ENCODE measurements at regions not wholly inside any gene's neighbourhood (a gene's known extent, or its start where the extent isn't known, plus 50 kb on each side); places are given as distances from the start of the nearest gene placed in this dataset.

GRCh38 chr7:11950281-11950680, 118.3 kb upstream of the THSD7A start:
- H3K4me3 ChIP-seq (ENCODE audit: low read length in 2 of 2): no peak overlapping the region
- no peaks in the 10 kb centered on the region for H3K36me3 ChIP-seq (ENCODE audit: control insufficient read depth in 2 of 2, insufficient read depth in 2 of 2, low read length in 2 of 2)
- no peak overlapping the region for H3K9ac ChIP-seq (ENCODE audit: low read length in 2 of 2)
- no peaks in the 10 kb centered on the region for H3K9me3 ChIP-seq (ENCODE audit: control insufficient read depth in 2 of 2, low read length in 2 of 2)
- H3K27ac ChIP-seq (ENCODE audit: low read length): no peak overlapping the region
- no peaks in the 10 kb centered on the region for H3K4me1 ChIP-seq (ENCODE audit: control insufficient read depth, insufficient read depth, low read length)
- H3K27me3 ChIP-seq (ENCODE audit: control insufficient read depth in 1 of 2, insufficient read depth in 2 of 2, low read length in 2 of 2): no peaks in the 10 kb centered on the region

- H3K27me3 ChIP-seq (ENCODE audit: control insufficient read depth in 1 of 2, insufficient read depth in 2 of 2, low read length in 2 of 2): no peaks in the 10 kb centered on the region
- no peaks in the 10 kb centered on the region for H3K4me1 ChIP-seq (ENCODE audit: control insufficient read depth, insufficient read depth, low read length)
- no peak overlapping the region for H3K4me3 ChIP-seq (ENCODE audit: low read length in 2 of 2)
- no peaks in the 10 kb centered on the region for H3K9me3 ChIP-seq (ENCODE audit: control insufficient read depth in 2 of 2, low read length in 2 of 2)
- H3K9ac ChIP-seq (ENCODE audit: low read length in 2 of 2): no peak overlapping the region
- H3K27ac ChIP-seq (ENCODE audit: low read length): no peak overlapping the region
- no peaks in the 10 kb centered on the region for H3K36me3 ChIP-seq (ENCODE audit: control insufficient read depth in 2 of 2, insufficient read depth in 2 of 2, low read length in 2 of 2)
These were observed 118.9 kb upstream of the THSD7A start for GRCh38 chr7:11950942-11951341.

GRCh38 chr7:11951909-11952308, 119.9 kb upstream of the THSD7A start:
- H3K4me1 ChIP-seq (ENCODE audit: control insufficient read depth, insufficient read depth, low read length): no peaks in the 10 kb centered on the region
- H3K27ac ChIP-seq (ENCODE audit: low read length): no peak overlapping the region
- no peak overlapping the region for H3K9ac ChIP-seq (ENCODE audit: low read length in 2 of 2)

GRCh38 chr7:11952972-11953371, 121.0 kb upstream of the THSD7A start:
- Histone ChIP-seq H3K4me3 (ENCODE audit: low read length in 2 of 2) (no peak overlapping the region), H3K27ac (ENCODE audit: low read length) (no peak overlapping the region), H3K4me1 (ENCODE audit: control insufficient read depth, insufficient read depth, low read length) (no peaks in the 10 kb centered on the region), H3K36me3 (ENCODE audit: control insufficient read depth in 2 of 2, insufficient read depth in 2 of 2, low read length in 2 of 2) (no peaks in the 10 kb centered on the region), H3K27me3 (ENCODE audit: control insufficient read depth in 1 of 2, insufficient read depth in 2 of 2, low read length in 2 of 2) (no peaks in the 10 kb centered on the region), H3K9me3 (ENCODE audit: control insufficient read depth in 2 of 2, low read length in 2 of 2) (no peaks in the 10 kb centered on the region), H3K9ac (ENCODE audit: low read length in 2 of 2) (no peak overlapping the region)

More at GRCh38 chr7:11951909-11952308, 119.9 kb upstream of the THSD7A start:
- no peak overlapping the region for H3K4me3 ChIP-seq (ENCODE audit: low read length in 2 of 2)
- H3K27me3 ChIP-seq (ENCODE audit: control insufficient read depth in 1 of 2, insufficient read depth in 2 of 2, low read length in 2 of 2): no peaks in the 10 kb centered on the region
- H3K9me3 ChIP-seq (ENCODE audit: control insufficient read depth in 2 of 2, low read length in 2 of 2): no peaks in the 10 kb centered on the region
- no peaks in the 10 kb centered on the region for H3K36me3 ChIP-seq (ENCODE audit: control insufficient read depth in 2 of 2, insufficient read depth in 2 of 2, low read length in 2 of 2)

- Histone ChIP-seq H3K4me3 (ENCODE audit: low read length in 2 of 2) (no peak overlapping the region), H3K27me3 (ENCODE audit: control insufficient read depth in 1 of 2, insufficient read depth in 2 of 2, low read length in 2 of 2) (no peaks in the 10 kb centered on the region), H3K9me3 (ENCODE audit: control insufficient read depth in 2 of 2, low read length in 2 of 2) (no peaks in the 10 kb centered on the region), H3K9ac (ENCODE audit: low read length in 2 of 2) (no peak overlapping the region), H3K4me1 (ENCODE audit: control insufficient read depth, insufficient read depth, low read length) (no peaks in the 10 kb centered on the region), H3K27ac (ENCODE audit: low read length) (no peak overlapping the region), H3K36me3 (ENCODE audit: control insufficient read depth in 2 of 2, insufficient read depth in 2 of 2, low read length in 2 of 2) (no peaks in the 10 kb centered on the region)
These were observed 125.0 kb upstream of the THSD7A start for GRCh38 chr7:11956991-11957390.

- H3K36me3 ChIP-seq (ENCODE audit: control insufficient read depth in 2 of 2, insufficient read depth in 2 of 2, low read length in 2 of 2): no peaks in the 10 kb centered on the region
- no peak overlapping the region for H3K27ac ChIP-seq (ENCODE audit: low read length)
- no peaks in the 10 kb centered on the region for H3K9me3 ChIP-seq (ENCODE audit: control insufficient read depth in 2 of 2, low read length in 2 of 2)
- H3K9ac ChIP-seq (ENCODE audit: low read length in 2 of 2): no peak overlapping the region
- H3K4me1 ChIP-seq (ENCODE audit: control insufficient read depth, insufficient read depth, low read length): no peaks in the 10 kb centered on the region
- no peaks in the 10 kb centered on the region for H3K27me3 ChIP-seq (ENCODE audit: control insufficient read depth in 1 of 2, insufficient read depth in 2 of 2, low read length in 2 of 2)
- no peak overlapping the region for H3K4me3 ChIP-seq (ENCODE audit: low read length in 2 of 2)
These were observed 126.0 kb upstream of the THSD7A start for GRCh38 chr7:11957956-11958355.

- Histone ChIP-seq H3K9me3 (ENCODE audit: control insufficient read depth in 2 of 2, low read length in 2 of 2) (no peaks in the 10 kb centered on the region), H3K4me1 (ENCODE audit: control insufficient read depth, insufficient read depth, low read length) (no peaks in the 10 kb centered on the region), H3K27ac (ENCODE audit: low read length) (no peak overlapping the region), H3K4me3 (ENCODE audit: low read length in 2 of 2) (no peak overlapping the region), H3K27me3 (ENCODE audit: control insufficient read depth in 1 of 2, insufficient read depth in 2 of 2, low read length in 2 of 2) (no peaks in the 10 kb centered on the region), H3K36me3 (ENCODE audit: control insufficient read depth in 2 of 2, insufficient read depth in 2 of 2, low read length in 2 of 2) (no peaks in the 10 kb centered on the region), H3K9ac (ENCODE audit: low read length in 2 of 2) (no peak overlapping the region)
These were observed 127.1 kb upstream of the THSD7A start for GRCh38 chr7:11959121-11959520.

GRCh38 chr7:11960621-11961020, 128.6 kb upstream of the THSD7A start:
- Histone ChIP-seq H3K27me3 (ENCODE audit: control insufficient read depth in 1 of 2, insufficient read depth in 2 of 2, low read length in 2 of 2) (no peaks in the 10 kb centered on the region), H3K9me3 (ENCODE audit: control insufficient read depth in 2 of 2, low read length in 2 of 2) (no peaks in the 10 kb centered on the region), H3K4me3 (ENCODE audit: low read length in 2 of 2) (no peak overlapping the region), H3K36me3 (ENCODE audit: control insufficient read depth in 2 of 2, insufficient read depth in 2 of 2, low read length in 2 of 2) (no peaks in the 10 kb centered on the region), H3K4me1 (ENCODE audit: control insufficient read depth, insufficient read depth, low read length) (no peaks in the 10 kb centered on the region), H3K27ac (ENCODE audit: low read length) (no peak overlapping the region), H3K9ac (ENCODE audit: low read length in 2 of 2) (no peak overlapping the region)

GRCh38 chr7:11969643-11970042, 137.6 kb upstream of the THSD7A start:
- Histone ChIP-seq H3K27me3 (ENCODE audit: control insufficient read depth in 1 of 2, insufficient read depth in 2 of 2, low read length in 2 of 2) (no peaks in the 10 kb centered on the region), H3K9ac (ENCODE audit: low read length in 2 of 2) (no peak overlapping the region), H3K4me3 (ENCODE audit: low read length in 2 of 2) (no peak overlapping the region), H3K4me1 (ENCODE audit: control insufficient read depth, insufficient read depth, low read length) (no peaks in the 10 kb centered on the region), H3K9me3 (ENCODE audit: control insufficient read depth in 2 of 2, low read length in 2 of 2) (no peaks in the 10 kb centered on the region), H3K36me3 (ENCODE audit: control insufficient read depth in 2 of 2, insufficient read depth in 2 of 2, low read length in 2 of 2) (no peaks in the 10 kb centered on the region), H3K27ac (ENCODE audit: low read length) (no peak overlapping the region)

- Histone ChIP-seq H3K4me3 (ENCODE audit: low read length in 2 of 2) (no peak overlapping the region), H3K4me1 (ENCODE audit: control insufficient read depth, insufficient read depth, low read length) (no peaks in the 10 kb centered on the region), H3K9ac (ENCODE audit: low read length in 2 of 2) (no peak overlapping the region), H3K36me3 (ENCODE audit: control insufficient read depth in 2 of 2, insufficient read depth in 2 of 2, low read length in 2 of 2) (no peaks in the 10 kb centered on the region), H3K27me3 (ENCODE audit: control insufficient read depth in 1 of 2, insufficient read depth in 2 of 2, low read length in 2 of 2) (no peaks in the 10 kb centered on the region), H3K9me3 (ENCODE audit: control insufficient read depth in 2 of 2, low read length in 2 of 2) (no peaks in the 10 kb centered on the region), H3K27ac (ENCODE audit: low read length) (no peak overlapping the region)
These were observed 138.1 kb upstream of the THSD7A start for GRCh38 chr7:11970132-11970531.

- no peaks in the 10 kb centered on the region for H3K27me3 ChIP-seq (ENCODE audit: control insufficient read depth in 1 of 2, insufficient read depth in 2 of 2, low read length in 2 of 2)
- no peaks in the 10 kb centered on the region for H3K36me3 ChIP-seq (ENCODE audit: control insufficient read depth in 2 of 2, insufficient read depth in 2 of 2, low read length in 2 of 2)
- no peak overlapping the region for H3K27ac ChIP-seq (ENCODE audit: low read length)
- no peaks in the 10 kb centered on the region for H3K4me1 ChIP-seq (ENCODE audit: control insufficient read depth, insufficient read depth, low read length)
- H3K4me3 ChIP-seq (ENCODE audit: low read length in 2 of 2): no peak overlapping the region
- H3K9me3 ChIP-seq (ENCODE audit: control insufficient read depth in 2 of 2, low read length in 2 of 2): no peaks in the 10 kb centered on the region
- no peak overlapping the region for H3K9ac ChIP-seq (ENCODE audit: low read length in 2 of 2)
These were observed 153.4 kb upstream of the THSD7A start for GRCh38 chr7:11985376-11985775.
